ENCODE measurements at regions not wholly inside any gene's neighbourhood (a gene's known extent, or its start where the extent isn't known, plus 50 kb on each side); places are given as distances from the start of the nearest gene placed in this dataset.

GRCh38 chr2:76274160-76274559, 563.4 kb upstream of the GCFC2 start:
- Histone ChIP-seq H3K9ac (ENCODE audit: low read depth, low read length) (no peak overlapping the region), H3K4me1 (ENCODE audit: insufficient read depth, low read length) (no peaks in the 10 kb centered on the region), H3K36me3 (ENCODE audit: insufficient read depth, low read length) (no peaks in the 10 kb centered on the region), H3K9me3 (ENCODE audit: control insufficient read depth, insufficient read depth, low read length) (no peaks in the 10 kb centered on the region)

DNA sequence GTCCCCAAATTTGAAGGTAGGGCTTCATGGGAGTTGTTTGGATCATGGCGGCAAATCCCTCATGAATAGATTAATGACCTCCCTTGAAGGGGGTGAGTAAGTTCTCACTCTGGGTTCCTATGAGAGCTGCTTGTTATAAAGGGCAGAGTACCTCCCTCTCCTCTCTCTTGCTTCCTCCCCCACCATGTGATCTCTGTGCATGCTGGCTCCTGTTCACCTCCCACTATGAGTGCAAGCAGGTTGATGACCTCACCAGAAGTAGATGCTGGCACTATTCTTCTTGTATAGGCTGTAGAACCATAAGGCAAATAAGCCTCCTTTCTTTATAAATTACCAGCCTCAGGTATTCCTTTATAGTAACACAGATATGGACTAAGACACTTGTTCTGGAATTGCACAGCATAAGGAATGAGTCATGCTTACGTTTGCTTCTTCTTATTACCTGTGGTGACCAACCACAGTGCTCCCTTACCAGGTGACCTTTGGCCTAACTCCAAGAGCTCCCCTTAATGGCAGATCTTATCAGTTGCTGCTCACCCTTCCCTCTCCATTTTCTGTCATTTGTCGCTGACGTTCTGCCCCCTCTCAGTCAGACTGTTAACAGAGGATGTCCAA, 559.5 kb upstream of the GCFC2 start:
- Histone ChIP-seq H3K4me1 (ENCODE audit: insufficient read depth, low read length) (no peaks in the 10 kb centered on the region), H3K36me3 (ENCODE audit: insufficient read depth, low read length) (no peaks in the 10 kb centered on the region), H3K9ac (ENCODE audit: low read depth, low read length) (no peak overlapping the region), H3K9me3 (ENCODE audit: control insufficient read depth, insufficient read depth, low read length) (no peaks in the 10 kb centered on the region)

GRCh38 chr2:76268902-76269620, 558.3 kb upstream of the GCFC2 start:
- H3K9ac ChIP-seq (ENCODE audit: low read depth, low read length) = no peak overlapping the region
- no peaks in the 10 kb centered on the region for H3K4me1 ChIP-seq (ENCODE audit: insufficient read depth, low read length)
- H3K9me3 ChIP-seq (ENCODE audit: control insufficient read depth, insufficient read depth, low read length) = no peaks in the 10 kb centered on the region
- no peaks in the 10 kb centered on the region for H3K36me3 ChIP-seq (ENCODE audit: insufficient read depth, low read length)

DNA sequence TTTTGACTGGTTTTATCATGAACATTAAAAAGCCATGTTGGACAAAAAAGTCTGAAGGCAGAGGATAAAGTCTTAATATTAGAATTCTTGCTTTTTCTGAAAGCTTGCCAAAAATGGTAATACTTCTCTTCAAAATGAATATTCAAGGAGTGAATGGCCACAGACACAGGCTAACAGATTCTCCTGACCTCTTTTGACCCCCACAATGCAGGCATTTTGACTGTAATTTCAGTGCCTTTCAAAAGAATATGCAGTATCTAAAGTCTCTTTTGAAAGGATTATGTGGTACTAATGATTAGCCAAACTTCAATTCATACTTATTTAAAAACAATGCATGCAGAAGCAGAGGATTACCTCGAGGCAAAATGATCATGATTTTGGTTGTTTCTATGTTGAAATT, 557.8 kb upstream of the GCFC2 start:
- no peaks in the 10 kb centered on the region for H3K4me1 ChIP-seq (ENCODE audit: insufficient read depth, low read length)
- no peaks in the 10 kb centered on the region for H3K9me3 ChIP-seq (ENCODE audit: control insufficient read depth, insufficient read depth, low read length)
- H3K9ac ChIP-seq (ENCODE audit: low read depth, low read length) = no peak overlapping the region
- no peaks in the 10 kb centered on the region for H3K36me3 ChIP-seq (ENCODE audit: insufficient read depth, low read length)

DNA sequence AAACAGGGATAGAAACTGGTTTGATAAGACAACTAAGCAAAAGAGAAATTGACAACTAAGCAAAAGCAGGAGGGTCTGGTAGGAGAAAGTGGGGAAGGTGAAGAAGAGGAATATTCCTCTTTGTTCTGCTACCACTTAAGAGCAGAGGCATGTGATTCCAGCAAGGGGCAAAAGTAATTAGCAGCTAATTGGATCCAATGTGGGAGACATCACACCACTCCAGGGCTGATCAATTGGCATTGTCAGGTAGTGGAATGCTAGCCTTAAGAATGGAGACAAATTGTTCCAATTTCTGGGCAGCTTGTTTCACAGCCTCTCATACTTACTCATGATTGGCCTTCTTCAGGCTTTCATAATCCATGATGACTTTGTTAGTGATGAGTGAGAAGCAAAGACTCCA, 547.1 kb upstream of the GCFC2 start:
- Histone ChIP-seq H3K4me1 (ENCODE audit: insufficient read depth, low read length) (no peaks in the 10 kb centered on the region), H3K36me3 (ENCODE audit: insufficient read depth, low read length) (no peaks in the 10 kb centered on the region), H3K9me3 (ENCODE audit: control insufficient read depth, insufficient read depth, low read length) (no peaks in the 10 kb centered on the region), H3K9ac (ENCODE audit: low read depth, low read length) (no peak overlapping the region)

- Histone ChIP-seq H3K36me3 (ENCODE audit: insufficient read depth, low read length) (no peaks in the 10 kb centered on the region), H3K4me1 (ENCODE audit: insufficient read depth, low read length) (no peaks in the 10 kb centered on the region), H3K9me3 (ENCODE audit: control insufficient read depth, insufficient read depth, low read length) (no peaks in the 10 kb centered on the region), H3K9ac (ENCODE audit: low read depth, low read length) (no peak overlapping the region)
These were observed 545.9 kb upstream of the GCFC2 start for GRCh38 chr2:76256458-76257088.

DNA sequence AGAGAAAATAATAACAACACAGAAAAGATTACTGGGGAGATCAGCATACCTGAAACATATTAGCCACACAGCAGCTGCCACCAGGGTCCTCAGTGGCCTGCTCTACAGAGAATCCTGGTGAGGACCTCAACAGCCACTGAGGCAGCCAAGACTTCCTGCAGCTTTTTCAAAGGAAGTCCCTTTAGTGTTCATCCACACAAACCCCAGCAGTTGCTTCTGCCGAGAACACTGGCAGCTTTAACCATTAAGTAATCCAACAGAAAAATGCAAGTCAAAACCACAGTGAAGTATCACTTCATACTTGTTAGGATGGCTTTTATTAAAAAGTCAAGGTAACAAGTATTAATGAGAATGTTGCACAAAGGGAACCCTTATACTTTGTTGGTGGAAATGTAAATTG, 542.0 kb upstream of the GCFC2 start:
- no peaks in the 10 kb centered on the region for H3K9me3 ChIP-seq (ENCODE audit: control insufficient read depth, insufficient read depth, low read length)
- no peaks in the 10 kb centered on the region for H3K36me3 ChIP-seq (ENCODE audit: insufficient read depth, low read length)
- no peak overlapping the region for H3K9ac ChIP-seq (ENCODE audit: low read depth, low read length)

DNA sequence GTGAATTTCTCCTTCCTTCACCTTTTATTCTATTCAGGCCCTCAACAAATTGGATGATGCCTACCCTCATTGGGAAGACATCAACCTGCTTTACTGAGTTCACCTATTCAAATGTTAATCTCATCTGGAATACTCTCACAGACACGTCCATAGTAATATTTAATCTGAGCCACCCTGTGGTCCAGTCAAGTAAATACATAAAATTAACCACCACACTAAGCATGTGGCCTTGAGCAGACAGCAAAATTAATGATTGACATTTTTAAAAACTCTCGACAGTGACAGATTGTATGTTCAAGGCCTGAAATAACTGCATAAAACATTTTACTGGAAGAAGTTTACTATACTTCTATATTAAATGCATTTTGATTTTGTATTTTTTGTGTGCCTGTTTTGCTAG, 540.6 kb upstream of the GCFC2 start:
- H3K9me3 ChIP-seq (ENCODE audit: control insufficient read depth, insufficient read depth, low read length) = no peaks in the 10 kb centered on the region
- no peak overlapping the region for H3K9ac ChIP-seq (ENCODE audit: low read depth, low read length)
- H3K36me3 ChIP-seq (ENCODE audit: insufficient read depth, low read length) = no peaks in the 10 kb centered on the region
- H3K4me1 ChIP-seq (ENCODE audit: insufficient read depth, low read length) = no peaks in the 10 kb centered on the region

More for the DNA sequence above, 542.0 kb upstream of the GCFC2 start:
- no peaks in the 10 kb centered on the region for H3K4me1 ChIP-seq (ENCODE audit: insufficient read depth, low read length)

DNA sequence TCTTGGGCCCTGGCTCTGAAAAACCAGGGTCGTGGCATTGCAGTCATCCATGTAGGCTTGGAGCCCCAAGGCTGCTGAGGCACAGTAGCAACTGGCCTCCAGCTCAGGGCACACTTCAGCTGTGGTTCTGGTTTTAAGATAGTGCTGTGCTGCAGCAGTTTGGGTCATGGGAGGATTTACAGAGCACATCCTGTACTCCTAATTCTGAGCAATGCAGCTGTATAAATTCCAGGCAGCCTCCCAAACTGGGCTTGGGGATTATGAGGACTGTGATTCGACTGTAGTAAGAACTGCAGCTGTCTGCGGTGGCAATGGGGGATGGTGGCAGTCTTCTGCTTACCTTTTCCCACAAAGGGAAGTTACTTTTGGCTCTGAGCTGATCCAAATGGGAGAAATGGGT, 536.3 kb upstream of the GCFC2 start:
- no peak overlapping the region for H3K9ac ChIP-seq (ENCODE audit: low read depth, low read length)
- no peaks in the 10 kb centered on the region for H3K9me3 ChIP-seq (ENCODE audit: control insufficient read depth, insufficient read depth, low read length)
- H3K36me3 ChIP-seq (ENCODE audit: insufficient read depth, low read length) = no peaks in the 10 kb centered on the region
- no peaks in the 10 kb centered on the region for H3K4me1 ChIP-seq (ENCODE audit: insufficient read depth, low read length)

GRCh38 chr2:76211991-76212985, 501.6 kb upstream of the GCFC2 start:
- Histone ChIP-seq H3K9ac (ENCODE audit: low read depth, low read length) (no peak overlapping the region), H3K36me3 (ENCODE audit: insufficient read depth, low read length) (no peaks in the 10 kb centered on the region), H3K9me3 (ENCODE audit: control insufficient read depth, insufficient read depth, low read length) (no peaks in the 10 kb centered on the region), H3K4me1 (ENCODE audit: insufficient read depth, low read length) (peaks cover 11% of the 10 kb centered on the region; the same call in 1 of the 2 replicates)

GRCh38 chr2:76210551-76210950, 499.8 kb upstream of the GCFC2 start:
- Histone ChIP-seq H3K36me3 (ENCODE audit: insufficient read depth, low read length) (no peaks in the 10 kb centered on the region), H3K9me3 (ENCODE audit: control insufficient read depth, insufficient read depth, low read length) (no peaks in the 10 kb centered on the region), H3K9ac (ENCODE audit: low read depth, low read length) (no peak overlapping the region), H3K4me1 (ENCODE audit: insufficient read depth, low read length) (peaks cover 11% of the 10 kb centered on the region; the same call in 1 of the 2 replicates)

GRCh38 chr2:76204048-76204447, 493.3 kb upstream of the GCFC2 start:
- H3K9ac ChIP-seq (ENCODE audit: low read depth, low read length) = no peak overlapping the region
- no peaks in the 10 kb centered on the region for H3K36me3 ChIP-seq (ENCODE audit: insufficient read depth, low read length)
- H3K9me3 ChIP-seq (ENCODE audit: control insufficient read depth, insufficient read depth, low read length) = no peaks in the 10 kb centered on the region
- no peaks in the 10 kb centered on the region for H3K4me1 ChIP-seq (ENCODE audit: insufficient read depth, low read length)

GRCh38 chr2:76202866-76203265, 492.2 kb upstream of the GCFC2 start:
- H3K36me3 ChIP-seq (ENCODE audit: insufficient read depth, low read length) = no peaks in the 10 kb centered on the region
- no peaks in the 10 kb centered on the region for H3K4me1 ChIP-seq (ENCODE audit: insufficient read depth, low read length)
- H3K9me3 ChIP-seq (ENCODE audit: control insufficient read depth, insufficient read depth, low read length) = no peaks in the 10 kb centered on the region
- H3K9ac ChIP-seq (ENCODE audit: low read depth, low read length) = no peak overlapping the region

DNA sequence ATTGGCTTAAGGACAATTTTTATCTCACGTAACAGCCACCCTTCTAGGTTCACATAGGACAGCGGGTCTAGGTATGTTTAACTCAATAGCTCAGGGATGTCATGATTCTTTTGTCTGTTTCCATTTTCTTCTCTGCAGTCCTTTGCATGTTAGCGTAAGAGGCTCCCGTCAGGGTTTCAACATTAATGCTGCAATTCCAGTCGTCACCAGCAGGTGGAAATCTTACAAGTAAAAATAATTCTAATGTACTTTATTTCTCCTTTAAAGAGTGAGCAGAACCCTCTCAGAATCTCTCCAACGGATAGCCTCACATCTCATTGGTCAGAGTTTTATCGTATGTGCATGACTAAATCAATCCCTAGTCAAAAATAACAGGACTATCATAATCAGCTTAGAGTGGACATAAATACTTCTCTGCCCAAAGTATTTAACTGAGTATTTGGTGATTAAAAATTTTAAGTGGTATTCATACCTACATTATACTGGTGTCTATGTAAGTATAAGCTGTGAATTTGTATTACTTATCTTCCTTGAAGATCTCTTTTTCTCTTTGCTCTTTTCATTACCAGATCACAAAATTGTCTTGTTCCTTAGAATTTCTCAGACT, 487.2 kb upstream of the GCFC2 start:
- no peaks in the 10 kb centered on the region for H3K36me3 ChIP-seq (ENCODE audit: insufficient read depth, low read length)
- H3K9me3 ChIP-seq (ENCODE audit: control insufficient read depth, insufficient read depth, low read length) = no peaks in the 10 kb centered on the region
- H3K4me1 ChIP-seq (ENCODE audit: insufficient read depth, low read length) = no peaks in the 10 kb centered on the region
- H3K9ac ChIP-seq (ENCODE audit: low read depth, low read length) = peak overlapping the region; percentile 37; the same call in 1 of the 2 replicates

Data from ES-I3 (cell line).